ENCODE measurements at regions not wholly inside any gene's neighbourhood (a gene's known extent, or its start where the extent isn't known, plus 50 kb on each side); places are given as distances from the start of the nearest gene placed in this dataset.

- no TSS peak for BruUV-seq (replicated peaks)
- no peak for ATAC-seq
- H2AFZ ChIP-seq (ENCODE audit: low read length) = no peak overlapping the region
- H3K4me1 ChIP-seq (ENCODE audit: insufficient read depth, low read length) = no peaks in the 10 kb centered on the region
- H3K27me3 ChIP-seq (ENCODE audit: control insufficient read depth in 1 of 2, insufficient read depth in 2 of 2, low read length in 2 of 2) = no peaks in the 10 kb centered on the region
- H3K27ac ChIP-seq (ENCODE audit: extremely low read length, insufficient read depth, low read length) = no peak overlapping the region
- ChIA-PET POLR2A (no interaction called here), CTCF (ENCODE audit: low intra/inter-chr PET ratio, low total read pairs) (no interaction called here)
- no peaks in the 10 kb centered on the region for H3K79me2 ChIP-seq (ENCODE audit: insufficient read depth, low read length)
- no peaks in the 10 kb centered on the region for H3K36me3 ChIP-seq (replicated peaks in 1 of 2; ENCODE audit: control insufficient read depth in 1 of 2, insufficient read depth in 2 of 2, low read length in 2 of 2)
- no peak overlapping the region for H3K4me2 ChIP-seq (ENCODE audit: low read depth, low read length)
- H3K9ac ChIP-seq (ENCODE audit: insufficient read depth, low read depth, low read length) = no peak overlapping the region
- DNase-seq (ENCODE audit: low spot score) = no peak
- WGBS (ENCODE audit: low lambda C conversion rate) = 3% methylated on average over 3 of the region's 3 CpGs
- H4K20me1 ChIP-seq (ENCODE audit: insufficient read depth, low read length) = no peaks in the 10 kb centered on the region
- FAIRE-seq = no peak
- intact Hi-C loops (cut with micrococcal nuclease; ENCODE audit: unreplicated experiment) (no loop called here), in situ Hi-C loops (cut with HindIII; ENCODE audit: extremely low pct_ligation_motif_present, low pct_unique_long_range_greater_than_20kb) (no loop called here)
- no peak for TF ChIP-seq PPARG (CRISPR knock-in tag; conservative IDR thresholded peaks at IDR 0.05)
- no peak for TF ChIP-seq JUN (CRISPR knock-in tag; IDR thresholded peaks at IDR 0.05)
- TF ChIP-seq, protein P1, sequence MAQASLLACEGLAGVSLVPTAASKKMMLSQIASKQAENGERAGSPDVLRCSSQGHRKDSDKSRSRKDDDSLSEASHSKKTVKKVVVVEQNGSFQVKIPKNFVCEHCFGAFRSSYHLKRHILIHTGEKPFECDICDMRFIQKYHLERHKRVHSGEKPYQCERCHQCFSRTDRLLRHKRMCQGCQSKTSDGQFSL (CRISPR knock-in tag; IDR thresholded peaks at IDR 0.05) = no peak
- TF ChIP-seq PCBP1 (IDR thresholded peaks at IDR 0.05; ENCODE audit: borderline replicate concordance, low read depth, low read length) = no peak
- TF ChIP-seq ZNF660 (CRISPR knock-in tag; IDR thresholded peaks at IDR 0.05; ENCODE audit: borderline replicate concordance, low read depth) = no peak
- TF ChIP-seq ZBTB7A (CRISPR knock-in tag; IDR thresholded peaks at IDR 0.05) = no peak
- TF ChIP-seq TBL1XR1 (IDR thresholded peaks at IDR 0.05; ENCODE audit: borderline replicate concordance, low read length, partially characterized antibody) = no peak
- TF ChIP-seq ZSCAN22 (CRISPR knock-in tag; IDR thresholded peaks at IDR 0.05) = no peak
- no peak for TF ChIP-seq ZNF260 (CRISPR knock-in tag; IDR thresholded peaks at IDR 0.05; ENCODE audit: borderline replicate concordance, low read depth)
- no peak for TF ChIP-seq KAT7 (CRISPR knock-in tag; IDR thresholded peaks at IDR 0.05; ENCODE audit: borderline replicate concordance)
- no peak for TF ChIP-seq ZNF737 (CRISPR knock-in tag; IDR thresholded peaks at IDR 0.05; ENCODE audit: borderline replicate concordance)
- TF ChIP-seq, protein P2, sequence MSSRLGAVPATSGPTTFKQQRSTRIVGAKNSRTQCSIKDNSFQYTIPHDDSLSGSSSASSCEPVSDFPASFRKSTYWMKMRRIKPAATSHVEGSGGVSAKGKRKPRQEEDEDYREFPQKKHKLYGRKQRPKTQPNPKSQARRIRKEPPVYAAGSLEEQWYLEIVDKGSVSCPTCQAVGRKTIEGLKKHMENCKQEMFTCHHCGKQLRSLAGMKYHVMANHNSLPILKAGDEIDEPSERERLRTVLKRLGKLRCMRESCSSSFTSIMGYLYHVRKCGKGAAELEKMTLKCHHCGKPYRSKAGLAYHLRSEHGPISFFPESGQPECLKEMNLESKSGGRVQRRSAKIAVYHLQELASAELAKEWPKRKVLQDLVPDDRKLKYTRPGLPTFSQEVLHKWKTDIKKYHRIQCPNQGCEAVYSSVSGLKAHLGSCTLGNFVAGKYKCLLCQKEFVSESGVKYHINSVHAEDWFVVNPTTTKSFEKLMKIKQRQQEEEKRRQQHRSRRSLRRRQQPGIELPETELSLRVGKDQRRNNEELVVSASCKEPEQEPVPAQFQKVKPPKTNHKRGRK (CRISPR knock-in tag; IDR thresholded peaks at IDR 0.05) = no peak
- TF ChIP-seq, protein P3, sequence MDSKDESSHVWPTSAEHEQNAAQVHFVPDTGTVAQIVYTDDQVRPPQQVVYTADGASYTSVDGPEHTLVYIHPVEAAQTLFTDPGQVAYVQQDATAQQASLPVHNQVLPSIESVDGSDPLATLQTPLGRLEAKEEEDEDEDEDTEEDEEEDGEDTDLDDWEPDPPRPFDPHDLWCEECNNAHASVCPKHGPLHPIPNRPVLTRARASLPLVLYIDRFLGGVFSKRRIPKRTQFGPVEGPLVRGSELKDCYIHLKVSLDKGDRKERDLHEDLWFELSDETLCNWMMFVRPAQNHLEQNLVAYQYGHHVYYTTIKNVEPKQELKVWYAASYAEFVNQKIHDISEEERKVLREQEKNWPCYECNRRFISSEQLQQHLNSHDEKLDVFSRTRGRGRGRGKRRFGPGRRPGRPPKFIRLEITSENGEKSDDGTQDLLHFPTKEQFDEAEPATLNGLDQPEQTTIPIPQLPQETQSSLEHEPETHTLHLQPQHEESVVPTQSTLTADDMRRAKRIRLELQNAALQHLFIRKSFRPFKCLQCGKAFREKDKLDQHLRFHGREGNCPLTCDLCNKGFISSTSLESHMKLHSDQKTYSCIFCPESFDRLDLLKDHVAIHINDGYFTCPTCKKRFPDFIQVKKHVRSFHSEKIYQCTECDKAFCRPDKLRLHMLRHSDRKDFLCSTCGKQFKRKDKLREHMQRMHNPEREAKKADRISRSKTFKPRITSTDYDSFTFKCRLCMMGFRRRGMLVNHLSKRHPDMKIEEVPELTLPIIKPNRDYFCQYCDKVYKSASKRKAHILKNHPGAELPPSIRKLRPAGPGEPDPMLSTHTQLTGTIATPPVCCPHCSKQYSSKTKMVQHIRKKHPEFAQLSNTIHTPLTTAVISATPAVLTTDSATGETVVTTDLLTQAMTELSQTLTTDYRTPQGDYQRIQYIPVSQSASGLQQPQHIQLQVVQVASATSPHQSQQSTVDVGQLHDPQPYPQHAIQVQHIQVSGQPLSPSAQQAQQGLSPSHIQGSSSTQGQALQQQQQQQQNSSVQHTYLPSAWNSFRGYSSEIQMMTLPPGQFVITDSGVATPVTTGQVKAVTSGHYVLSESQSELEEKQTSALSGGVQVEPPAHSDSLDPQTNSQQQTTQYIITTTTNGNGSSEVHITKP (CRISPR knock-in tag; IDR thresholded peaks at IDR 0.05; ENCODE audit: low read depth) = no peak
- no peak for TF ChIP-seq GPN1 (CRISPR knock-in tag; IDR thresholded peaks at IDR 0.05; ENCODE audit: borderline replicate concordance)
- TF ChIP-seq, protein P4, sequence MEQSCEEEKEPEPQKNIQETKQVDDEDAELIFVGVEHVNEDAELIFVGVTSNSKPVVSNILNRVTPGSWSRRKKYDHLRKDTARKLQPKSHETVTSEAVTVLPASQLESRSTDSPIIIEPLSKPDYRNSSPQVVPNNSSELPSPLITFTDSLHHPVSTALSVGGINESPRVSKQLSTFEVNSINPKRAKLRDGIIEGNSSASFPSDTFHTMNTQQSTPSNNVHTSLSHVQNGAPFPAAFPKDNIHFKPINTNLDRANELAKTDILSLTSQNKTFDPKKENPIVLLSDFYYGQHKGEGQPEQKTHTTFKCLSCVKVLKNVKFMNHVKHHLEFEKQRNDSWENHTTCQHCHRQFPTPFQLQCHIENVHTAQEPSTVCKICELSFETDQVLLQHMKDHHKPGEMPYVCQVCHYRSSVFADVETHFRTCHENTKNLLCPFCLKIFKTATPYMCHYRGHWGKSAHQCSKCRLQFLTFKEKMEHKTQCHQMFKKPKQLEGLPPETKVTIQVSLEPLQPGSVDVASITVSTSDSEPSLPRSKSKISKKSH (CRISPR knock-in tag; IDR thresholded peaks at IDR 0.05; ENCODE audit: borderline replicate concordance) = no peak
- no peak for TF ChIP-seq PHB2 (IDR thresholded peaks at IDR 0.05; ENCODE audit: partially characterized antibody)
- TF ChIP-seq ZMYM4 (CRISPR knock-in tag; IDR thresholded peaks at IDR 0.05) = no peak
- no peak for TF ChIP-seq ZFP36L1 (CRISPR knock-in tag; IDR thresholded peaks at IDR 0.05)
- H3K4me3 ChIP-seq (replicated peaks in 1 of 3; ENCODE audit: insufficient read depth in 1 of 3, low read depth in 2 of 3, low read length in 3 of 3) = no peak overlapping the region
- no peaks in the 10 kb centered on the region for H3K9me3 ChIP-seq (ENCODE audit: low read length)
Observed at GRCh38 chr2:67638146-67638545, 241.0 kb downstream of the ETAA1 start.
